Stimulated activated CD4-positive, alpha-beta T cell treated with anti-CD3 and anti-CD28 coated beads, Interleukin-15, amount 100 ng/mL, for 48 hours (primary cell): ENCODE measurements at regions not wholly inside any gene's neighbourhood (a gene's known extent, or its start where the extent isn't known, plus 50 kb on each side); places are given as distances from the start of the nearest gene placed in this dataset.
"Not testable (repeated sequence)": the region's sequence is repeated elsewhere in the genome, so short reads cannot be mapped to it uniquely, and the experiment has no call there.

Experiments
- DNase-seq, 2 donors: peaks; one replicate each; pipeline ENCODE4 v3.0.0-alpha.2; 2020; ENCODE audit warnings: low read depth in 2 of 2

DNA sequence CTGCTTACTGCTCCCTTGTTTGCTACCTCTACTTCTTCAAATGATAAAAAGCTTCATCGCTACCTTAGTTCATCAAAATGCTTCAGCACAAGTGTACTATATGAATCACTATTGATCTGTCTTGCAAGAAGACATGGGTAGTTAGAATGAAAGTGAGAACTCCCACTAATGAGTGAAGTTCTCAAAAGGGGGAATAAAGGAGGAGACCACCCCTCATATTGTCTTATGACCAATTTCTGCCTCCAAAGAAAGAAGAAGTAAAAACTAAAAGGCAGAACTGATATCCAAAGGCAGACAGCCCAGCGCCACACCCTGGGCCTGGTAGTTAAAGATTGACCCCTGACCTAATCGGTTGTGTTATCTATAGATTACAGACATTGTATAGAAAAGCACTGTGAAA is 63.4 kb upstream of the RAP1B start:
- DNase-seq, result not testable (repeated sequence)

DNA sequence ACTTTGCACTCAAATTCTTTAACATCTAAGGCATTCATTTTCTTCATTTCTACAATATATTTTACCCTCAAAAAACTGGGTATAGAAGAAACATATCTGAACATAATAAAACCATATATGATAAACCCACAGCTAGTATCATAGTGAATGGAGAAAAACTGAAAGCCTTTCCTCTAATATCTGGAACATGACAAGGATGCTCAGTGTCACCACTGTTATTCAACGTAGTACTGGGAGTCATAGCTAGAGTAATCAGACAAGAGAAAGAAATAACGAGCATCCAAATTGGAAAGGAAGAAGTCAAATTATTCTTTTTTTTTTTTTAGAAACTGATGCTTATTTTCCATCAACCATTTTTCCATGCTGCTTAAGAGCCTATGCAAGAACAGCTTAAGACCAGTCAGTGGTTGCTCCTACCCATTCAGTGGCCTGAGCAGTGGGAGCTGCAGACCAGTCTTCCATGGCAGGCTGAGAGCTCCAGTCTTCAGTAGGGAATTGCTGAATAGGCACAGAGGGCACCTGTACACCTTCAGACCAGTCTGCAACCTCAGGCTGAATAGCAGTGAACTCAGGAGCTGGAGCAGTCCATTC is 58.0 kb upstream of the RAP1B start:
- DNase-seq, result not testable (repeated sequence)

DNA sequence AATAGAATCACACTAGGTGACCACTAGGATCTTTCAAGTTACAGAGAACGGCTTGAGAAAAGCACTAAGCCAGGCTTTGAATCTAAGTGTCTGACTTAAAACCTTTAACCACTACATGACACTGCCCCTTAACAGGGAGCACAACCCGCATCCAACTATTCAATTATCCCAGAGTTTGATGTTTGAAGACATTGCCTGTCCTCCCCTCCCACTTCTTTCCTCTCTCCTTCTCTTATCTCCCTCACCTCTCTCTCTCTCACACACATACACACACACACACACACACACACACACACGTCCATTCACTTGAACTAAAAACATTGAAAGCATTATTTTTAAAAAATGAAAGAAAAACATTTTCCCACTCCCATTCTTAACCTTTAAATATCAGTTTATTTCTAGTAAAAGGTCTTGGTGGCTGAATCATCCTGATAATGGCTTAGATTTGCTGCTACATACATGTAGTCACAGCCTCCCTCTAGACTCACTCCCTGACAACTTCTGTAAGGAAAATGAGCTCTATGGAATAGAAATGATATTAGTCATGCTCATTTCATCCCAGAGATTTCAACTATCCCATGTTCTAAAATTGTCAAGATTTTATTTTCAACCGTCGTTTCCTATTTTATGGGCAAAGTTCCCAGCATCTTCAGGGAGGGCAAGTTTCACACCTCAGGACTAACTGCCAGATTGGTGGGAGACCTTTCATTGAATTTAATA is 53.5 kb upstream of the RAP1B start:
- DNase-seq, result no peak

DNA sequence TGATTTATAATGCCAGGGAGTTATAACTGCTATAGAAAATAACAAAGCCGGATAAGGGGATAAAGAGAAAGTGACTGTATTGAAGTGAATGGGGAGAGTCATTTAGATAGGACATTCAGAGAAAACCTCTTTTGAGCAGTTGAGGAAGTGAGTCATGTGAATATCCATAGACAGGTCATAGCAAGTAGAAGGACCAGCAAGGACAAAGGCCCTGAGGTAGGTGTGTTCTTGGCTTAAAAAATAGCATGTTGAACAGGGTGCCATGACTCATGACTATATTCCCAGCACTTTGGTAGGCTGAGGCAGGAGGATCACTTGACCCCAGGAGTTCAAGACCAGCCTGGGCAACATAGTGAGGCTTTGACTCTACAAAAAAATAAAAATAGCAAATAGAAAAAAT is 51.5 kb upstream of the RAP1B start:
- DNase-seq, result no peak

DNA sequence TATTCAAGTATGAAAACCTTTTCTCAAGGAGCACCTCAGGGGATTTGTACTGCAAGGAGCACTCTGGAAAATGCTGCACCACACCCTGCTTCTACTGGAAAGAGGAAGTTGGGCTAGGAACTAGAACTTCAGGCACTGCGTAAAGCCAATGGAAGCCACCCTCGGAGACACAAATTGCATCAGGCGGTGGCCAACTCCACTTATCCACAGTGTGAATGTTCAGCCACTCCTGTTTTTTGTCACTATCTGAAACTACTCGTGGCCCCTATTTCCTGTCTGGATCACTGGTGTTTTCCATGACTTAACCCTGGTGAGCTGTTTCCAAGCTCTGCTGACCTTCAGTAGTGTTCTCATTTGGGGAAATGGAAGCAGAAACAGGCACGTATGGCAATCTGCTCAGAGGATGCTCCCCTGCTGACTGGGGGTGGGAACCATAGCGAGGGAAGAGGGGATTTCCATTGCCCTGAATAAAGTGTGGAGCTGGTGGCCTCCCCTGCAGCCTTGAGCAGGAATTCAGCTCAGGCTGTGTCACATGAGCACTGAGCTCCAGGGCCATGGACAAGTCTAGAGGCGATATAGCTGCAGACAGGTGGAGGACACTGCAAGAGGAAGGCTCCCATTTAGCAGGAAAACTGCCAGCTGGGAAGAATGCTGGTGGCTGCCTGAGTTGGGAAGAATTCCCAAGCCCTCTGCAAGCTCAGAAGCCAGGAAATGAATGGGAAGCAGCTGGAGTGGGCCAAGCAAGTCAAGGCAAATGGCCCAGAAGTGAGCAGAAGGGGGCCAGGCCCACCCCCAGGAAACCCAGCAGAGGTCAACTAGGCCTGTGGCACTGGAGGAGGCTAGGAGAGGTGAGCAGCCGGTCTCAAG is 50.5 kb upstream of the RAP1B start:
- DNase-seq, result no peak

DNA sequence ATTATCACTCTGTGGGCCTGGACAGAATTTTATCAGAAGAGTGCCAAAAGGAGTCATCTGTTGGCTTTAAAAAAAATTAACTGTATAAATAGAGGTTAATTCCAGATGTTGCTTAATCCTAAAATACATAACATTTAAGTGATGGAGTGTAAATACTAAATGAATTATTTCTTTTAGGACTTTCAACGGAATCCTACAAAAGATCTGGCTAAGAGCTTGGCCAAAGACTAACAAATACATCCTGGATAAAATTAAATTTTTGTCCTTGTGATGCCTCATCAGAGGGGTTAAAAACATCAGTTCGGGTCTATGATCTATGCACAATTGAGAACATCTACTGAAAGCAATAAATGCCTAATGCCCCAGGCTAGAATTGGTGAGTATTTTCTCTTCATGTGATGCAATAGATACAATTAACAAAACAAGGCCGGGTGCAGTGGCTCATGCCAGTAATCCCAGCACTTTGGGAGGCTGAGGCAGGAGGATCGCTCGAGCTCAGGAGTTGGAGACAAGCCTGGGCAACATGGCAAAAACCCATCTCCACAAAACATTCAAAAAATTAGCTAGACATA is 49.8 kb upstream of the RAP1B start:
- DNase-seq, result no peak
